H7 (cell line): ENCODE measurements at regions not wholly inside any gene's neighbourhood (a gene's known extent, or its start where the extent isn't known, plus 50 kb on each side); places are given as distances from the start of the nearest gene placed in this dataset.

Experiments used
- DNase-seq: peaks from one replicate; pipeline ENCODE4 v3.0.0; 2012
- H3K27me3 ChIP-seq: 2 replicates; pipeline ENCODE4 v1.6.0; 2011; ENCODE audit warnings: mild to moderate bottlenecking, low read length; ENCODE audit not compliant: control insufficient read depth, insufficient read depth
- H3K36me3 ChIP-seq: replicated peaks from 2 replicates; pipeline ENCODE4 v1.5.1; 2011; ENCODE audit warnings: low read length; ENCODE audit not compliant: control insufficient read depth, insufficient read depth
- H3K4me3 ChIP-seq: 2 replicates; pipeline ENCODE4 v1.5.1; 2011; ENCODE audit warnings: low read depth, mild to moderate bottlenecking, control low read depth, low read length, moderate library complexity; ENCODE audit not compliant: insufficient read depth

DNA sequence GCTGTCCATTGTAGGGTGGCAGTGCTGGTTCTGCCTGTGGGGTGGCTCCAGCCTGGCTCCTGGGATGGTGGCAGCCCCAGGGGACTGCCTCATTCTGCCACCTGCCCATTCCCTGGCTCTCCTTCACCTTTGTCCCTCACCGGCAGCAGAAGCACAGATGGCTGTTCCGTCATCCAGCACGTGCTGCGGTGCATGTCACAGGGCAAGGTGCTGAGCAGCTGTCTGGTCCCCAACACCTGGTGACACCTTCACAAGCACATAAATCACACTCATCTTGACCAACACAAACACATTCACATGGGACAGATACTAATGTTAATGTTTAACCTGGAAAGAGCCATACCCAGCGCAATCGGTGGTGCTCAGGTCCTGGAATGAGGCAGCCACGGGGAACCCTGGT lies 126.8 kb downstream of the UQCRFS1 start:
- H3K4me3 ChIP-seq: no peak overlapping the region
- DNase-seq: no peak
- H3K36me3 ChIP-seq: no peaks in the 10 kb centered on the region
- no peaks in the 10 kb centered on the region for H3K27me3 ChIP-seq

DNA sequence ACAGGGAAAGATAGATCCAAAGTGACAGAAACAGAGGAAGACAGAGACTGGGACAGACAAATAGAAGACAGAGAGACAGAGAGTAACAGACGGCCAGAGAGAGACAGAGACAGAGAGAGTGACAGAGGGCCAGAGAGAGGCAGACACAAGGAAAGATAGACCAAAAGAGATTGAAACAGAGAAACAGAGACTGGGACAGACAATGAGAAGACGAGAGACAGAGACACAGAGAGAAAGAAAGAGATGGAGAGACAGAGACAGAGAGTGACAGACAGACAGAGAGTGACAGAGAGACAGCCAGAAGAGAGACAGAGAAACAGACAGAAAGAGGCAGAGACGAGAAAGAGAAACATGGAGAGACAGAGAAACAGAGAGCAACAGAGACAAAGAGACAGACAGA lies 127.3 kb downstream of the UQCRFS1 start:
- no peak for DNase-seq
- no peak overlapping the region for H3K4me3 ChIP-seq

DNA sequence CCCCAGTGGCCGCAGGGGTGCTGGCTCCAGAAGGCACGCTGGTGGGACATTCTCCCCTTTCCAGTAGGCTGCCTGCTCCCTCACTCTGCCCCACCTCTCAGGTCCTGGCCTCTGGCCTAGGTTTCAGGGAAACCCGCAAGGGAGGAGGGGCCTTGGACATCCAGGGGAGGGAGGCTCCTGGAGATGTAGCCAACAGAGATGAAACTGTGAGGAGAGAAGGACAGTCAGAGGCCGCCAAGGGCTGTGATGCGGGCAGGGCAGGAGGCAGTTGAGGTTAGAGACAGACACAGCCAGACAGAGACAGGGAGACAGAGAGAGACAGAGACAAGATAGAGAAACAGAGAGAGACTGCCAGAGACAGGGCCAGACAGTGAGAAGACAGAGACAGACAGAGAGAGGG lies 127.7 kb downstream of the UQCRFS1 start:
- no peak for DNase-seq
- H3K36me3 ChIP-seq: no peaks in the 10 kb centered on the region
- no peak overlapping the region for H3K4me3 ChIP-seq
- no peaks in the 10 kb centered on the region for H3K27me3 ChIP-seq

More for the DNA sequence above, 127.3 kb downstream of the UQCRFS1 start:
- Histone ChIP-seq H3K36me3 (no peaks in the 10 kb centered on the region), H3K27me3 (no peaks in the 10 kb centered on the region)

DNA sequence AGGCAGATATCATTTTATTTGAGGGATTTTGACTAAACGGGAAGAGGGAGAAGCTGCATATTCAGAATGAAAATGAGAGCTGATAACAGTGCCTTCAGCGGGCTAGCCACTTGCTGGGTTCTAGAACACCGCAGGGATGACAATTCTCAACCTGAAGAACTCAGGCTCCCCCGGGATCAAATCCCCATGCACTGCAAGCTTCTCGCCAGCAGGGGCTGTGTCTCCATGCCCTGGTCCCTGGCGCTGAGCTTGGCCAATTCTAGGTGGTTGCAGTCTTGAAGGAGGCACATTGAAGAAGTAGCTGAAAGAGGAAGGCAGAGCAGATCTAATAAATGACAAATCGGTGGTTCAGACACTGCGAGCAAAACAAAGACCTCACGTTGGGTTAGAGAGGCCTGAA lies 128.7 kb downstream of the UQCRFS1 start:
- Histone ChIP-seq H3K27me3 (no peaks in the 10 kb centered on the region), H3K4me3 (no peak overlapping the region), H3K36me3 (no peaks in the 10 kb centered on the region)
- peak; percentile 82 for DNase-seq

DNA sequence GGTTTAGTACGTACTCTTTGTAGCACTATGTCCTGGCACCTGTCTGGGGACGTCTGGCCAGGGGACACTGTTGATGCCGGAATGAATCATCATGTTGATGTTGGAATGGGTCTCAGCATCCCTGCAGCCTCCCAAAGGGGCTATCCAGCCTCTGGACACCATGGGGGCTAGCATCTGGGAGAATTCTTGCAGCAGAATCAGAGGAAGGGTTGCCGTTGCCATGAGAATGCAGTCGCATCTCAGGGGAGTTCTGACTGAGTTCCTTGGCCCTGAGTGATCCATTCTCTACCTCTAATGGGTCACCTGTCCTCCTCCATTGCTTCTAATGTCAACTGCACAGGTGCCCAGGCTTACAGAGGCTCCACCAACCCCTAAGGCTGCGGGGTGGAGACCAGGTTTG lies 129.1 kb downstream of the UQCRFS1 start:
- DNase-seq: no peak
- no peaks in the 10 kb centered on the region for H3K36me3 ChIP-seq
- H3K27me3 ChIP-seq: no peaks in the 10 kb centered on the region
- H3K4me3 ChIP-seq: no peak overlapping the region

DNA sequence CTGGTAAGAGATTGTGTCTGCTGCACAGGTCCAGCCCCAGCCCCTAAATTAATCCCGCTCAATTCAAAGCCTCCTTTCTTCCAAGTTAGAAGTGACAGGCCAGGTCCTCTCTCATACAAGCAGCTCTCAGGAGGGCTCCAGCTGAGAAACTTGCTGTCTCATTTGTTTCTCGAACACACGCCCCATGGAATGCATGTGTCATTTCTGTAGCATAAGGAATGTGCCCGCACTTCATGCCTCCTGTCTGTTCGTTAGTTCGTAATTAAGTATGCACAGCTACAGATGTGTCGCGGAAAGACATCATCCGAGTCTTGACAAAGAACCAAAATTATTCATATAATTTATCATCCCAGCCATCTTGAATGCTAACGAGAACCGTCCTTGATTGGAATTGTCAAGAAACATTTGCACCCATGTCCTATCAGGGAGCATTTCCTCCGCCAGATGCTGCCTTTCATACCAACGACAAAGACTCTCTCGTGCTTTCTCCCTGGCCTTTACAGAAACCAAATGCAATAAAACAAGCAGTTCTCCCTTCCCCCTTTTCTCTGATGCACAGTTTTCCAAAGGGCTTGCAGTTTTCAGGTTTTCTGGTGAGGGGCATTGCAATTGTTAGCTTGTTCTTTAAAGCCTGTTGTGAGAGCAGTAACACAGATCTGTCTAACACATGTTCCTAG lies 133.5 kb downstream of the UQCRFS1 start:
- Histone ChIP-seq H3K36me3 (no peaks in the 10 kb centered on the region), H3K4me3 (no peak overlapping the region), H3K27me3 (no peaks in the 10 kb centered on the region)
- DNase-seq: no peak

DNA sequence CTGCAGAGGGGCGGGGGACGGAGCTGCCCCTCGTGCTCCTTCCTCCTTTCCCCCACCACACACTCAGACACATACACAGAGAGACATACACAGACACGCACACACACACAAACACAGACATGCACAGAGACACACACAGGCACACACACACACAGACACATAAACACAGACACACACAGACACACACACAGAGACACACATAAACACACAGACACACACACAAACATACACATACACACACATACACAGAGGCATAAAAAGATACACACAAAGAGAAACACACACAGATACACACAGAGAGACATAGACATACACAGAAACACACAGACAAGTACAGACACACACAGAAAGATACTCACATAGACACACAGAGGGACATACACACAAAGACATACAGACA lies 136.0 kb downstream of the UQCRFS1 start:
- Histone ChIP-seq H3K4me3 (no peak overlapping the region), H3K27me3 (no peaks in the 10 kb centered on the region), H3K36me3 (no peaks in the 10 kb centered on the region)
- no peak for DNase-seq

DNA sequence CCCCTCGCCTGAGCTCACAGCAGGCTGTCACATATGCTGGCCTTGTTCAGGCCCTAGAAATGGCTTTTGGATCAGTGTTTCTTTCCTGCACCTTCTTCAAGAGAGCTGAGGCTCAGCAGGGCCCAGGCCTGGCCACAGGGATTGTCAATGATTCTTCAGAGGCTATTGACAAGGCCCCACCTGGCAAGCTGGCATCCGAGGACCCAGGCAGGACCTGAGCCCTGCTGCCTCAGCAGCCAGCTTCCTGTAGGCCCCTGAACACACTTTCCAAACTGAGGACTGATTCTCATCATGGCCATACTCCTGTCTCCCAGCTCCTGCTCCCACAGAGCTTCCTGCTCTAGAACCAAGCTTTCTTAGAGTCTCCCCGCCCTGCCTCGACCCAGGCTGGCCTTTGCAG lies 136.8 kb downstream of the UQCRFS1 start:
- H3K36me3 ChIP-seq: no peaks in the 10 kb centered on the region

DNA sequence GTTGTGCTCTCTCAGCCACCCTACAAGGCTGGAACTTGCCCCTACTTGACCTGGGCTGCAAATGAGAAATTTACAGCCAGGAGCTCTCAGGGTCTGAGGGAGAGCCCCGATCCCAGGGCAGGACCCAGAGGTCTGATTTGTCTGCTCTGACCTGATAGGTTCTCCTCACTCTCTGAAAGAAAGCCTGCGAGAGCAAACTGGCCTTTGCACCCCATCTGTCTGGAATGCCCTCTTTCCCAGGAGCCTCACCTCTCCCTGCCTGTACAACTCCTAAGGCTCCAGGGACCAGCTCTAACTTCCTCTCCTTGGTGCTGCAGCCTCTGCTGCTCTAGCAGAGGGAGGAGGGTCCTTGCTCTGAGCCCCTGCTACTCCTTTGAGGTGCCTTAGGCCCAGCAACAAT lies 137.8 kb downstream of the UQCRFS1 start:
- H3K4me3 ChIP-seq: no peak overlapping the region
- no peak for DNase-seq
- H3K36me3 ChIP-seq: no peaks in the 10 kb centered on the region
- H3K27me3 ChIP-seq: no peaks in the 10 kb centered on the region

More for the DNA sequence above, 136.8 kb downstream of the UQCRFS1 start:
- no peak for DNase-seq
- Histone ChIP-seq H3K4me3 (no peak overlapping the region), H3K27me3 (no peaks in the 10 kb centered on the region)

DNA sequence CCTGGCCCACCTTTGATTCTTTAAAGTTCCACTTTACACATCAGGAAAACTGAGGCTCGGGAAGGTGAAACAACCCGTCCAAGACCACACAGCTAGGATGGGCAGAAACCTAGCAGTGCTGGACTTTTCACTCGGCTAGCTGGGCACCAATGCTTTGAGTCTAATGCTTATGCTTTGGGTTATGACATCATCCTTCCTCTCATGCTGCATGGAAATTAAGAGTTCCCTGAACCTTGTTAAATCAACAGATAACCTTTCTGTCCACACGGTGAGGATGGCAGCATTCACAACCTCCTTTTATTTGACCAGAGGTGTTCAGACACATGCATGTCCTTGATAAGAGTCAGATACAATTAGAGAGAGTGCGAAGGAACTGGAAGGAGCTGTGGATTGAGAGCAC lies 138.4 kb downstream of the UQCRFS1 start:
- Histone ChIP-seq H3K27me3 (no peaks in the 10 kb centered on the region), H3K4me3 (no peak overlapping the region), H3K36me3 (no peaks in the 10 kb centered on the region)
- DNase-seq: no peak

DNA sequence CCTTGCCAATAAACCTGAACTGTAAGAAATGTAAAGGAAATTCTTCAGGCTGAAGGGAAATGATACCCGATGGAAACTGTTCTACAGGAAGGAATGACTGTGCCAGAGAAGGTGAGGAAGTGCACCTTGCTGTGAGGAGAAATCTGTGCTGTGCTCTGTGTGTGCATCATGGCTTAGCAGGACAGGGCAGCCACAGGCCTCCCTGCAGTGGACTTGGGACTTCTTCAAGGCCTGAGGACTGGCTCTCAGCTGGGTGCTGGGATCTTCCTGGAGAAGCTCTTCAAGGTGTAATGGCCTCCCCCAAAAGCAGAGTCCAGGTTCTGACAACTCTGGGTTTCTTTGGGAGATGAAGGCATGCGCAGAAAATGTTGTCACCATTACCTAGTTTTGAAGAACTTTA lies 145.1 kb downstream of the UQCRFS1 start:
- Histone ChIP-seq H3K4me3 (no peak overlapping the region), H3K27me3 (no peaks in the 10 kb centered on the region; the same call in 1 of the 2 replicates), H3K36me3 (no peaks in the 10 kb centered on the region)
- DNase-seq: no peak

DNA sequence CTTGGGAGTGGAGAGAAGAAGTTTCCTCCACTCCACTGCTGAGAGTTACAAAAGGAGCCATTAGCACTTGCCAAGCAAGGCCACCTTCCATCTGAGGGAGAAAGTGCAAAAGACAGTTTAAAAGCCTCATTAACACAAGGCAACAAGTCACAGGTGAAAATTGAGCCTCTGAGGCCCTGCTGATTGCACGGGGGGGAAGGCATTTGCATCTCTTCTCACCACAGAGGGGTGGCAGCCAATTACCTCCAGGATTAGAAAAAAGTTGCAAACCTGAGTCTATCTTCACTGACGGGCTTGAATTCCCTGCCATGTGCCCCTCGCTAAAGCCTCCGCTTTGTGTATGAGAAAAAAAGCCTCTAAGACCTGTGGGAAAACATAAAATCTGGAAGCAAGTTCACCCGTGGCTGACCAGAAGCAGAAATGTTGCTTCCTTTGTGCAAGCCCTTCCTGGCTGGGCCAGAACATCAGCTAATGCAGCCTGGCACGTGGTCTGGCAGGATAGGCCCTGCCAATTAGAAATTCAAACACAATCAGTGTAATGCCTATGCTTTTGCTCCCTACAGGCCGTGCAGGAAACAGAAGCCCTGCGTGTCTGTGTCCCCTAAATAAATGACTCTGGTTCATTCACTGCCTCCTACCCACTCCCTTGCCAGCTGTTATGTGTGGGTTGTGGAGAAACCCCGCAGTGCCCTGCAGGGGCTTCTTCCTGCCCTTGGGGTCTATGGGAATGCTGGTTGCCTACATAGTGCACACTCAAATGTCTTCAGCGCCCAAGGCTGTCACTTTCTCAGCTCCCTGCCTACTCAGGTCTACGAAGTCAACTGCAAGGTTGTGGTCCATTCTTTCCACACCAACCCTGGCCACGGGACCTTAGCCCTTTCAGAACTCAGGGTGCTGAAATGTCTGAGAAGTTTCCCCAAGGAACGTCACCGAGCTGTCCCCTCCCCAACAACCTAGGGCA lies 150.2 kb downstream of the UQCRFS1 start:
- no peak overlapping the region for H3K4me3 ChIP-seq
- DNase-seq: peak; percentile 53
- H3K27me3 ChIP-seq: peaks cover 2% of the 10 kb centered on the region; the same call in 1 of the 2 replicates
- H3K36me3 ChIP-seq: no peaks in the 10 kb centered on the region

DNA sequence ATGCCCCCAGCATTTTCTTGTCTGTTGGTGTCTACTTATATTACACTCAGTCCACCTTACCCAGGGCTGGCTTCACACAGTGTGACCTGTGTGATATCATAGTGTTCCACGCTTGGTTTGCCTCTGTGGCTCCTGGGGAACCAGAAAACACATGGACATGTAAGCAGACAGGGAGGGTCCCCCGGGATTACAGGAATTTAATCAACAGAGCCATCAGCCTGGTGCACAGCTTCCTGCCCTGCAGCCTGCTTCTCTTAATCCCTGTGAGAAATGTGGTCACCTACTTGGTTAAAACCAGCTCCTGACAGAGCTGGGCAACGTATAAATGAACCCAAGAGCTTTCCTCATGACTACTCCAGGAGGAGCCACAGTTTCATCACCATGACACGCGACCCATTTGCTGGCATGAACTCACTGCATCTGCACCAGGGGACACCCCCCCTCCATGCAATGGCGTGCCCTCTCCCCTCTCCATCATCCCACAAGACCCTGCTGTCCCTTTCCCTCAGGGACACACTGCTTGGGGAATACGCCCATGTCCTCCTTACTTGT lies 152.1 kb downstream of the UQCRFS1 start:
- Histone ChIP-seq H3K4me3 (no peak overlapping the region), H3K27me3 (peaks cover 2% of the 10 kb centered on the region; the same call in 1 of the 2 replicates), H3K36me3 (no peaks in the 10 kb centered on the region)
- no peak for DNase-seq

DNA sequence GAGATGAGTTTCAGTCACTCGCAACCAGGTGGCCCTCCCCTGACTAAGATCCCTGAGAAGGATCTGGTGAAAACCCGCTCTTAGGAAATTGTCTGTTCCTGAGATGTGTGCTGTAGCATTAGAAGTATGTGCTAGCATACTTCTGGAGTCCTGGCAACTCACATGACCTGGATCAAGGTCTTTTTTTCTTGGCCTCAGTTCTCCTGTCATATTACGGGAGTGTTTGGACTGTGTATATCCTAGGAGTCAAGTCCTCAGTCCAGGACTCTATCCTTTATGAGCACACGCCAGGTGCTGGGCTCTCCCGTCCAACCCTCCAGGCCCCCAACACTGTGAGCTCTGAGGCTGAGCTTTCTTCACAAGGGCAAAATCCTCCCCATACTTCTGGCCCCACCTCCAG lies 156.4 kb downstream of the UQCRFS1 start:
- no peak for DNase-seq
- peaks cover 2% of the 10 kb centered on the region; the same call in 1 of the 2 replicates for H3K27me3 ChIP-seq
- no peaks in the 10 kb centered on the region for H3K36me3 ChIP-seq

More for the DNA sequence above, 156.4 kb downstream of the UQCRFS1 start:
- H3K4me3 ChIP-seq: no peak overlapping the region
